Heart left ventricle (tissue), 16 donors: ENCODE measurements at regions not wholly inside any gene's neighbourhood (a gene's known extent, or its start where the extent isn't known, plus 50 kb on each side); places are given as distances from the start of the nearest gene placed in this dataset.
"Not testable (repeated sequence)": the region's sequence is repeated elsewhere in the genome, so short reads cannot be mapped to it uniquely, and the experiment has no call there.

Experiments used
- ATAC-seq, 4 donors: fragments of 200-7000 bp; cut with Tn5 transposase; one replicate each; pipeline ENCODE4 v1.9.1; 2020 to 2022; ENCODE audit warnings: moderate library complexity in 4 of 4, mild to moderate bottlenecking in 3 of 4, moderate number of reproducible peaks in 1 of 4
- DNase-seq, 5 donors: peaks; one replicate each; pipeline ENCODE4 v3.0.0-alpha.2; 2020
- H3K27ac ChIP-seq, 12 donors: fragments of 200-600 bp; sonication (generic) in 4 of 12; one replicate each; pipeline versions ENCODE4 v1.5.0 to v1.8.0; 2016 to 2022; ENCODE audit warnings: mild to moderate bottlenecking in 2 of 12
- H3K27me3 ChIP-seq, 9 donors: fragments of 200-600 bp; sonication (generic) in 2 of 9; one replicate each; pipeline versions ENCODE4 v1.5.1 to v1.8.0; 2016 to 2022; ENCODE audit warnings: mild to moderate bottlenecking in 3 of 9
- H3K36me3 ChIP-seq, 9 donors: fragments of 200-600 bp; sonication (generic) in 2 of 9; one replicate each; pipeline versions ENCODE4 v1.5.0 to v1.8.0; 2018 to 2022; ENCODE audit warnings: mild to moderate bottlenecking in 2 of 9
- H3K4me1 ChIP-seq, 12 donors: fragments of 200-600 bp; sonication (generic) in 4 of 12; one replicate each; pipeline versions ENCODE4 v1.5.0 to v1.8.0; 2016 to 2022; ENCODE audit warnings: mild to moderate bottlenecking in 3 of 12
- H3K4me3 ChIP-seq, 12 donors: fragments of 200-600 bp; sonication (generic) in 4 of 12; one replicate each; pipeline versions ENCODE4 v1.5.0 to v1.8.0; 2017 to 2022; ENCODE audit warnings: mild to moderate bottlenecking in 9 of 12, moderate library complexity in 4 of 12
- H3K9me3 ChIP-seq, 12 donors: fragments of 200-600 bp; sonication (generic) in 4 of 12; one replicate each; pipeline versions ENCODE4 v1.5.0 to v1.8.0; 2016 to 2022; ENCODE audit warnings: mild to moderate bottlenecking in 1 of 12
- POLR2A ChIP-seq, 2 donors: fragments of 450-650 bp; IDR thresholded peaks; one replicate each; pipeline ENCODE4 v1.6.1; 2017; ENCODE audit warnings: antibody characterized with exemption in 2 of 2, mild to moderate bottlenecking in 2 of 2, moderate library complexity in 2 of 2
- WGBS, 4 donors: extraction: QIAGEN DNeasy Blood & Tissue Kit in 2 of 4; methylation state at CpG; one replicate each; pipeline versions ENCODE4 v1.1.5 to v1.1.7; 2013 to 2018; 5-methylcytosine and 5-hydroxymethylcytosine counted together
- intact Hi-C, 10 donors: fragments of 100-400 bp; cut with DNase I; formaldehyde crosslinking; loops; one replicate each; pipeline versions ENCODE4 v1.11.1 to v1.14.2; 2022
- TF ChIP-seq, protein P1 (sequence below), 12 donors: fragments of 200-600 bp; sonication (generic) in 4 of 12; IDR thresholded peaks; one replicate each; pipeline versions ENCODE4 v1.5.0 to v1.8.0; 2018 to 2022; ENCODE audit warnings: antibody characterized with exemption in 12 of 12, mild to moderate bottlenecking in 5 of 12
- donor health status: ischemic (EF 13 %, LVEDD 7.1; RV severe dilation, severe dysfunction).
- donor health status: healthy with polysubstance abuse.
- donor health status: DM: no; HTN: yes; CAD: no.
- donor health status: DM: no; HTN: no; CAD: no.
- donor health status: ischemic (EF 25% LVEDD 6.9; RV normal size, moderate dysfunction).
- donor health status: ischemic (EF 25% LVEDD 5.7; RV mildly dilated, moderate dysfunction).
- donor health status: healthy.
- donor health status: DM: yes; HTN: yes; CAD: no.
- donor health status: ischemic (EF 35%, LVEDD 5.7; RV mildly dilated, moderate dysfunction).
- donor health status: nonischemic (EF 11% LVEDD 7.7; RV severe dilation, severe dysfunction).
- donor health status: DM: yes; HTN: yes; CAD: no.
- donor health status: PGD.
- donor health status: ischemic (EF 29% LVEDD 5.4; RV normal size, mild dysfunction).
- donor health status: nonischemic (EF 23%, LVEDD 6.1; RV moderate dilation, normal function).

DNA sequence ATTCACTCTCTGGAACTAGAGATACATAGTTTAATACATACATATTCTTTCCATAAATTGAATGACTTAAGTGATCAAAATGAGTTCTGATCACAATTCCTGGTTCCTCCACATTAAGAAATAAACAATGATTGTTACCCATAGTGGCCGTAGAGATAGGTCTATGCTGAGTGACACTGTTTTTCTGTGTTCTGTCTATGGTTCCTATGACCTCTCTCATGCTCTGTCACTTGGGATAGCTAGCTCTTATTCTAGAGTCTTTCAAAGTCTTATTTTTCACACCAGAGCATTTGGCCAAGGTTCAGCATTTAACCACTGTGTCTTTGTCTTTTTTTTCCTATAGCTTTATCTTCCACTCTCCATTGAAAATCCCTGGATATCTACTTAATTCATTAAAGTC is 132.4 kb downstream of the GOLGA6L6 start:
- Histone ChIP-seq H3K27ac (no peak overlapping the region), H3K9me3 (peaks cover 0 to 52% (median 18%) of the 10 kb centered on the region in 12 donors), H3K27me3 (no peaks in the 10 kb centered on the region), H3K4me3 (no peak overlapping the region), H3K4me1 (no peaks in the 10 kb centered on the region), H3K36me3 (no peaks in the 10 kb centered on the region)
- no peak for ATAC-seq
- TF ChIP-seq, protein P1, sequence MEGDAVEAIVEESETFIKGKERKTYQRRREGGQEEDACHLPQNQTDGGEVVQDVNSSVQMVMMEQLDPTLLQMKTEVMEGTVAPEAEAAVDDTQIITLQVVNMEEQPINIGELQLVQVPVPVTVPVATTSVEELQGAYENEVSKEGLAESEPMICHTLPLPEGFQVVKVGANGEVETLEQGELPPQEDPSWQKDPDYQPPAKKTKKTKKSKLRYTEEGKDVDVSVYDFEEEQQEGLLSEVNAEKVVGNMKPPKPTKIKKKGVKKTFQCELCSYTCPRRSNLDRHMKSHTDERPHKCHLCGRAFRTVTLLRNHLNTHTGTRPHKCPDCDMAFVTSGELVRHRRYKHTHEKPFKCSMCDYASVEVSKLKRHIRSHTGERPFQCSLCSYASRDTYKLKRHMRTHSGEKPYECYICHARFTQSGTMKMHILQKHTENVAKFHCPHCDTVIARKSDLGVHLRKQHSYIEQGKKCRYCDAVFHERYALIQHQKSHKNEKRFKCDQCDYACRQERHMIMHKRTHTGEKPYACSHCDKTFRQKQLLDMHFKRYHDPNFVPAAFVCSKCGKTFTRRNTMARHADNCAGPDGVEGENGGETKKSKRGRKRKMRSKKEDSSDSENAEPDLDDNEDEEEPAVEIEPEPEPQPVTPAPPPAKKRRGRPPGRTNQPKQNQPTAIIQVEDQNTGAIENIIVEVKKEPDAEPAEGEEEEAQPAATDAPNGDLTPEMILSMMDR (IDR thresholded peaks at IDR 0.05) = no peak
- TF ChIP-seq POLR2A (IDR thresholded peaks at IDR 0.05) = no peak
- 68 to 73% (median 73%) methylated on average over 1 of the region's 1 CpG for WGBS, 4 donors
- intact Hi-C loops = loop anchor here in 1 of 10 donors (5.0 kb wide), 1 partner anchor 57 kb away; no protein-coding TSS in a partner anchor
- DNase-seq = no peak

DNA sequence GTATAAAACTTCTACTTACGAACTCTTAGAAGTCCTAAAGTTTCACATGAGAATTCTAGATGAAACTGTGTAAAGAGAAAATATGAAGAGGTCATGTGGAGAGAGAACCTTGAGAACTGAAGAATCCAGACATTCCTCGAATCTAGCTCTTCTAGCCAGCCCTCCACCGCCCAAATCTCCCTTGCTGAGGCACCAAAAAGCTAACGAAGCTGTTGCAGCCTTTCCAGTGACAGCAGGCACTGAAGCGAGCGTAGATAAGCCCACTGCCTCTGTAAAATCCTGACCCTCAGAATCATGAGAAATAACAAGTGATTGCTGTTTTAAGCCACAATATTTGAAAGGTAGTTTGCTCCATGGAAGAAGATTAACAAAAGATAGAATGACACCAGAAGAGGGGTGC is 134.0 kb downstream of the GOLGA6L6 start:
- no peaks in the 10 kb centered on the region for H3K27me3 ChIP-seq
- no peaks in the 10 kb centered on the region for H3K4me1 ChIP-seq
- intact Hi-C loops = loop anchor here in 1 of 10 donors (5.0 kb wide), 1 partner anchor 55 kb away; no protein-coding TSS in a partner anchor
- DNase-seq (no peak), ATAC-seq (no peak)
- TF ChIP-seq, protein P1 (IDR thresholded peaks at IDR 0.05) = no peak
- TF ChIP-seq POLR2A (IDR thresholded peaks at IDR 0.05) = no peak
- no peak overlapping the region for H3K27ac ChIP-seq
- WGBS, 4 donors = 41 to 56% (median 47%) methylated on average over 6 of the region's 6 CpGs
- H3K36me3 ChIP-seq = no peaks in the 10 kb centered on the region
- no peak overlapping the region for H3K4me3 ChIP-seq
- peaks cover 0 to 48% (median 14%) of the 10 kb centered on the region in 12 donors for H3K9me3 ChIP-seq

DNA sequence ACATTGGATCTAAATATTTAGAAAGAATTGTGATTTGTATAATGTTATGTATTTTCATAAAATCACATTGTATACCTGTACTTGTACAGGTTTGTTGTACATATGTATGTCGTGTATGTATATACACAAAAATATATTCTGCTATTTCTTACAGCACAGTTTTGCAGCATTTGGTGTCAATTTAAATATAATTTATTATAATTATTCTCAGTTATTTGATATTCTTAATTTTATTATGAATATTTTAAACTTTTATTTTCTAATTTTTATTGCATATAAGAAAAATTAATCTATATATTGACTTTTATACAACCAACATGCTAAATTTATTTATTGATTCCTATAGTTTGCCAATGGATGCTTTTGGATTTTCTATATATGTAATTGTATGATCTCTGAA is 137.0 kb downstream of the GOLGA6L6 start:
- H3K9me3 ChIP-seq = peaks cover 0 to 51% (median 16%) of the 10 kb centered on the region in 12 donors
- H3K27me3 ChIP-seq, intact Hi-C loops, H3K4me3 ChIP-seq, ATAC-seq, H3K27ac ChIP-seq, DNase-seq, H3K36me3 ChIP-seq, H3K4me1 ChIP-seq: not testable (repeated sequence)
- 32 to 64% (median 44%) methylated on average over 1 of the region's 1 CpG for WGBS, 4 donors

DNA sequence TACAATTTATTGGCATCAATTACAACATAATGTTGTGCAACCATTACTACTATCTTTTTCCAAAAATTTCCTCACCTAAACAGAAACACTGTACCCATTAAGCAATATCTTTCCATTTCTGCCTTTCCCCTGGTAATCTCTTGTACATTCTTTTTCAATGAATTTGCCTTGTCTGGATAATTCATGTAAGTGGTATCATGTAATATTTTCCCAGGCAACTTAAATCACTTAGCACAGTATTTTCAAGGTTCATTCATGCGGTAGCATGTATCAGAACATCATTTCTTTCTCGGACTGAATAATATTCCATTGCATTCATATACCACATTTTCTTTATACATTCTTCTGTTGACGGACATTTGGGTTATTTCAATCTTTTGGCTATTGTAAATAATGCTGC is 139.0 kb downstream of the GOLGA6L6 start:
- H3K27me3 ChIP-seq, DNase-seq, H3K36me3 ChIP-seq, H3K4me3 ChIP-seq, H3K27ac ChIP-seq, H3K4me1 ChIP-seq, ATAC-seq, intact Hi-C loops: not testable (repeated sequence)
- WGBS, 4 donors = 64 to 74% (median 70%) methylated on average over 3 of the region's 3 CpGs
- peaks cover 0 to 55% (median 15%) of the 10 kb centered on the region in 12 donors for H3K9me3 ChIP-seq

DNA sequence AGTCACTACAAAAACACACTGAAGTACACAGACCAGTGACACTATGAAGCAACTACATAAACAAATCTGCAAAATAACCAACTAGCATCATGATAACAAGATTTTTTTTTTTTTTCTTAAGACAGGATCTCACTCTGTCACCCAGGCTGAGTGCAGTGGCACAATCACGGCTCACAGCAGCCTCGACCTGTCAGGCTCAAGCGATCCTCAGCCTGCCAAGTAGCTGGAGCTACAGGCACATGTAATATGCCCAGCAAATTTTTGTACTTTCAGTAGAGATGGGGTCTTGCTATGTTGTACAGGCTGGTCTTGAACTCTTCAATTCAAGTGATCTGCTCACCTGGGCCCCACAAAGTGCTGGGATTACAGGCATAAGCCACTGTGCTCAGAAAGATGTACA is 140.5 kb downstream of the GOLGA6L6 start:
- not testable (repeated sequence) for H3K4me1 ChIP-seq, H3K27me3 ChIP-seq, H3K27ac ChIP-seq, H3K36me3 ChIP-seq, DNase-seq, H3K4me3 ChIP-seq
- peak in 1 of 4 donors; percentile 10 for ATAC-seq
- 67 to 71% (median 69%) methylated on average over 3 of the region's 3 CpGs for WGBS, 4 donors
- intact Hi-C loops = loop anchor here in 1 of 10 donors (2.0 kb wide), 1 partner anchor 50 kb away; no protein-coding TSS in a partner anchor
- H3K9me3 ChIP-seq = peaks cover 0 to 45% (median 12%) of the 10 kb centered on the region in 12 donors

DNA sequence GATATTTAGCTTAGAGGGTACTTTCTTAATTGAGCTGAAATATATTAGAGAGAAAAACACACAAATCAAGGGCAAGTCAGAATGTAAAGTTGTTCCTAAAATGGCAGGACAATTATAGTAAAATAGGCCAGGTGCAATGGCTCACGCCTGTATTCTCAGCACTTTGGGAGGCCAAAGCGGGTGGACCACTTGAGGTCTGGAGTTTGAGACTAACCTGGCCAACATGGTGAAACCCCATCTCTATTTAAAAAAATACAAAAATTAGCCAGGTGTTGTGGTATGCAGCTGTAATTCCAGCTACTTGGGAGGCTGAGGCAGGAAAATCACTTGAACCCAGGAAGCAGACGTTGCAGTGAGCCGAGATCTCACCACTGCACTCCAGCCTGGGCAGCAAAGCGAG is 142.9 kb downstream of the GOLGA6L6 start:
- H3K4me3 ChIP-seq, H3K4me1 ChIP-seq, DNase-seq, intact Hi-C loops, H3K36me3 ChIP-seq, H3K27me3 ChIP-seq, H3K27ac ChIP-seq, ATAC-seq: not testable (repeated sequence)
- 58 to 71% (median 65%) methylated on average over 5 of the region's 5 CpGs for WGBS, 4 donors
- H3K9me3 ChIP-seq = peaks cover 0 to 23% (median 0%) of the 10 kb centered on the region in 12 donors

DNA sequence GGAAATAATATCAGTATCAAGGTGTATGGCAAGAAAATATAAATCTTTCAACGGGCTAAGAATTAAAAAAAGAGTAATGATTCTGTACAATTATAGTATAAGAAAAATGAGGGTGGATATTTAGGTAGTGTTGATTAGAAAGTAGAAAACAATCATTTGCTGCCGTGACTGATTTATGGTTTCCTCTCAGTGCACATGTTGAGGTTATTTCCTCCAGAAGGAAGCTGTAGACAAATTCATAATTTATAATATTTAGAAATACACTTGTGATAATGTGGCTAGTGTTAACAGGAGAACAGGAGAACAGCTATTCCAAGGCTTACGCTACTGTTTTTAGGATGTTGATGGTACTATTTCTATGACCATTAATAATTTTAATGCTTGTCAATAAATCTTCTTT is 153.4 kb downstream of the GOLGA6L6 start:
- 37 to 59% (median 38%) methylated on average over 3 of the region's 3 CpGs for WGBS, 4 donors
- H3K27ac ChIP-seq, intact Hi-C loops, H3K27me3 ChIP-seq, H3K4me3 ChIP-seq, DNase-seq, H3K4me1 ChIP-seq, ATAC-seq, H3K36me3 ChIP-seq: not testable (repeated sequence)
- peaks cover 0 to 25% (median 0%) of the 10 kb centered on the region in 12 donors for H3K9me3 ChIP-seq
